Progenitor cell of endocrine pancreas (in vitro differentiated cells): ENCODE measurements at regions not wholly inside any gene's neighbourhood (a gene's known extent, or its start where the extent isn't known, plus 50 kb on each side); places are given as distances from the start of the nearest gene placed in this dataset.
A peak's percentile ranks its signal among the peaks of the same experiment; 100 is the strongest.

Experiments used
- DNase-seq: peaks from one replicate; pipeline ENCODE4 v3.0.0; 2021; ENCODE audit warnings: low spot score; ENCODE audit not compliant: unreplicated experiment
- H3K27ac Mint-ChIP-seq: 2 replicates; pipeline ENCODE4 v1.8.0; 2021; ENCODE audit warnings: mild to moderate bottlenecking, moderate library complexity, mixed read lengths
- H3K27me3 Mint-ChIP-seq: 2 replicates; pipeline ENCODE4 v1.8.0; 2021; ENCODE audit warnings: mixed read lengths
- H3K36me3 Mint-ChIP-seq: 2 replicates; pipeline ENCODE4 v1.8.0; 2022; ENCODE audit warnings: mixed read lengths; ENCODE audit not compliant: insufficient read depth
- H3K4me1 Mint-ChIP-seq: 2 replicates; pipeline ENCODE4 v1.8.0; 2021; ENCODE audit warnings: low read depth, mixed read lengths
- H3K4me3 Mint-ChIP-seq: 2 replicates; pipeline ENCODE4 v1.8.0; 2021; ENCODE audit warnings: low read depth, mild to moderate bottlenecking, moderate library complexity, mixed read lengths
- H3K9me3 Mint-ChIP-seq: 2 replicates; pipeline ENCODE4 v1.8.0; 2021; ENCODE audit warnings: low read depth, mixed read lengths
- TF ChIP-seq, protein P1 (sequence below): fragments of 200-600 bp; sonication (generic); IDR thresholded peaks from one replicate; pipeline ENCODE4 v1.5.0; 2021; ENCODE audit warnings: antibody characterized with exemption, mild to moderate bottlenecking; ENCODE audit not compliant: unreplicated experiment

DNA sequence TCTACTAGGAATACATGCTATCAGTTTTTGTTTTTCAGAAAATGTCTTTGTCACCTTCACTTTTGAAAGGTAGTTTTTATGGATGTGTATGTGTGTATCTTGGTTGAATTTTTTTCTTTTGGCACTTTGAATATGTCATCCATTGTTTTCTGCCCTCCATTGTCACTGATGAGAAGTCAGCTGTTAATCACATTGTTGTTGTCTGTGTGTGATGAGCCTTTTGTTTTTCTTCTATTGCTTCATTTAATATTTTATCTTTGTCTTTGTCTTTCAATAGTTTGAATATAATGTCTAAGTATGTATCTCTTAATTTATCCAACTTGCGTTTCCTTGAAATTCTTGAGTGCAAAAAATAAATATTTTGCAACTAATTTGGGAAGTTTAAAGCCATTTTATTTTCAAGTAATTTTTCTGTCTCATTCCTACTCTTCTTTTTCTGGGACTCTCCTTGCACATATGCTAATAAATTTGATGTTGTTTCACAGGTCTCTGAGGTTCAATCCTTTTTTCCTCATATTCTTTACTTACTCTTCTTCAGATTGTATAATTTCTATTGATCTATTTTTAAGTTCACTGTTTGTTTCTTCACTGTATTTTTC lies 546.9 kb upstream of the GHITM start:
- DNase-seq: no peak
- peaks cover 24% of the 10 kb centered on the region for H3K9me3 Mint-ChIP-seq
- TF ChIP-seq, protein P1, sequence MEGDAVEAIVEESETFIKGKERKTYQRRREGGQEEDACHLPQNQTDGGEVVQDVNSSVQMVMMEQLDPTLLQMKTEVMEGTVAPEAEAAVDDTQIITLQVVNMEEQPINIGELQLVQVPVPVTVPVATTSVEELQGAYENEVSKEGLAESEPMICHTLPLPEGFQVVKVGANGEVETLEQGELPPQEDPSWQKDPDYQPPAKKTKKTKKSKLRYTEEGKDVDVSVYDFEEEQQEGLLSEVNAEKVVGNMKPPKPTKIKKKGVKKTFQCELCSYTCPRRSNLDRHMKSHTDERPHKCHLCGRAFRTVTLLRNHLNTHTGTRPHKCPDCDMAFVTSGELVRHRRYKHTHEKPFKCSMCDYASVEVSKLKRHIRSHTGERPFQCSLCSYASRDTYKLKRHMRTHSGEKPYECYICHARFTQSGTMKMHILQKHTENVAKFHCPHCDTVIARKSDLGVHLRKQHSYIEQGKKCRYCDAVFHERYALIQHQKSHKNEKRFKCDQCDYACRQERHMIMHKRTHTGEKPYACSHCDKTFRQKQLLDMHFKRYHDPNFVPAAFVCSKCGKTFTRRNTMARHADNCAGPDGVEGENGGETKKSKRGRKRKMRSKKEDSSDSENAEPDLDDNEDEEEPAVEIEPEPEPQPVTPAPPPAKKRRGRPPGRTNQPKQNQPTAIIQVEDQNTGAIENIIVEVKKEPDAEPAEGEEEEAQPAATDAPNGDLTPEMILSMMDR: no peak
- H3K4me3 Mint-ChIP-seq: no peak overlapping the region
- no peaks in the 10 kb centered on the region for H3K4me1 Mint-ChIP-seq
- H3K36me3 Mint-ChIP-seq: no peaks in the 10 kb centered on the region
- no peak overlapping the region for H3K27ac Mint-ChIP-seq
- no peaks in the 10 kb centered on the region for H3K27me3 Mint-ChIP-seq

DNA sequence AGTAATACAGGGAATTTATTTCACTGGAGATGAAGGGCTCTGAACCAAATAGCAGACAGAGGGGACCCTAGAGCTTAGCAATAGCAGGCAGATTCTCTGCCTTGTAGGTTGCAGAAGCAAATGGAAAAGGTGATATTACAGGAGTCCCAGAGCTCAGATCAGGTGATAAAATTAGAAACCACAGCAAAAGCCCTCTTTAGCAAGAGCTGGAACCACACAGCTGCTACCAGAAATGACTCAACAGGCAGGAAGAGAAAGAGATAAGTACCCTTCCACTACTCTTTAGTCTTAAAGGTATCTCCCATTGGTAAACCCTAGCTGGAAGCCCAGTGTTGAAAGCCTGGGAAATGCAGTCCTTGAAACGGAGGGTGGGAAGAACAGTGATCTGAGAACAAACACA lies 535.6 kb upstream of the GHITM start:
- H3K4me1 Mint-ChIP-seq: peaks cover 11% of the 10 kb centered on the region
- no peak overlapping the region for H3K4me3 Mint-ChIP-seq
- H3K27me3 Mint-ChIP-seq: no peaks in the 10 kb centered on the region
- H3K9me3 Mint-ChIP-seq: peaks cover 3% of the 10 kb centered on the region
- H3K27ac Mint-ChIP-seq: no peak overlapping the region
- DNase-seq: no peak
- no peaks in the 10 kb centered on the region for H3K36me3 Mint-ChIP-seq
- TF ChIP-seq, protein P1: no peak

DNA sequence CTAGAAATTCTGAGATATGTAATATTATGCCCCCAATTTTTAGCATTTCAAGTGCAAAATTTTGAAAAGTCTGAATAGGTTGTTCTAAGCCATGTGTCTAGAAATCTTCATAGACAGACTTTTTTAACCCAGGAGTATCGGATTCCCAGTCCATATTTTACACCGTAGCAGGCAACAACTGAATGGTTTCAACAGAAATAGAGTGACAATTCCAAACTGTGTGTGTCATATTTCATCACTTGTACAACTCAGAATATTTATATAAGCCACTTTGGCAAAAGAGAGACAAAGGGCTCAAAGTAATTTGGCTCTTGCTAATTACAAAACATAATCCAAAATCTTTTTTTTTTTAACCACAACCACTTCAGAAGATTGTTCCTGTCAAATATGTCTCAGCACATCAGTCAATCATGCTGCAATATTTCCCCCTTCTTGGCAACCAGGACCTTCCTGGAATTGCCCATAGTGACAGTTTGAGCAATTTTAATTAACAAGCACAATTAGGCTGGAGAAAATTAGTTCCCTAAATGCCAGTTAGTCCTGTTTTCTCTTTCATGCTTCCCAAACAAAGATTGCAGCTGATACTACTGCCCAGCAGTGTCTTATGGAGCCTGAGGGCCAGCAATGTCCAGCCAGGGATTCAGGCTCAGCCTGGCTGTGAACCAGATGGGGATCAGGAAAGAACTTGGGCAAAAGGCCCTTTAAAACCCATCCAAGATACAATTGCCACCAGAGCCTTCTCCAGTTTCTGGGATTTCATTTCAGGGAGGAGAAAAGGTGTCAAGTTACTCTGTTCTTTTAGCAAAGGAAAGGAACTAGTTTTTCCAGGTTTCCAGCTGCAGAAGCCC lies 533.3 kb upstream of the GHITM start:
- H3K27me3 Mint-ChIP-seq: no peaks in the 10 kb centered on the region
- no peak for DNase-seq
- TF ChIP-seq, protein P1: no peak
- no peaks in the 10 kb centered on the region for H3K9me3 Mint-ChIP-seq
- H3K4me3 Mint-ChIP-seq: no peak overlapping the region
- H3K36me3 Mint-ChIP-seq: no peaks in the 10 kb centered on the region
- peaks cover 11% of the 10 kb centered on the region for H3K4me1 Mint-ChIP-seq
- no peak overlapping the region for H3K27ac Mint-ChIP-seq

DNA sequence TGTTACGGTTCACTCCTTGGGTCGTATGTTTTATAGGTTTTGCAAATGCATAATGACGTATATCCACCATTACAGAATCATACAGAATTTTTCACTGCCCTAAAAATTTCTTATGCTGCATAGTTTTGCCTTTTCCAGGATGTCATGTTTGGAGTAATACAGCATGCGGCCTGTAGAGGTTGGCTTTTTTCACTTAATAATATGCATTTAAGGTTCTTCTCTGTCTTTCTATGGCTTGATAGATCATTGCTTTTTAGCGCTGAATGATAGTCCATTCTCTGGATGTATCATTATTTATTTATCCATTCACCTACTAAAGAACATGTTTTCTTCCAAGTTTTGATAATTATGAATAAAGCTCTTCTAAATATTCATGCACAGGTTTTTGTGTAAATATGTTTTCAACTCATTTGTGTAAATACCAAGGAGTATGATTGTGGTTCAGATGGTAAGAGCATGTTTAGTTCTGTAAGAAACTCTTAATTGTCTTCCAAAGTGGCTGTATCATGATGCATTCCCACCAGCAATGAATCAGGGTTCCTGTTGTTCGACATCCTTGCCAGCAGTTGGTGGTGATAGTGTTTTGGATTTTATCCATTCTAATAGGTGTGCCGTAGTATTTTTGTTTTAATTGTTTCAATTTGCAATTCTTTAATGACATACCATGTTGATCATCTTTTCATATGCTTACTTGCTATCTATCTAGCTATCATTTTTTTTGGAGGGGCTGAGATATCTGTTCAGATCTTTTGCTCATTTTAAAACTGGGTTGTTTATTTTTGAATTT lies 531.2 kb upstream of the GHITM start:
- no peak for DNase-seq
- no peak overlapping the region for H3K27ac Mint-ChIP-seq
- H3K27me3 Mint-ChIP-seq: no peaks in the 10 kb centered on the region
- no peaks in the 10 kb centered on the region for H3K9me3 Mint-ChIP-seq
- H3K36me3 Mint-ChIP-seq: no peaks in the 10 kb centered on the region
- H3K4me1 Mint-ChIP-seq: peaks cover 16% of the 10 kb centered on the region
- TF ChIP-seq, protein P1: peak; percentile 21
- no peak overlapping the region for H3K4me3 Mint-ChIP-seq

DNA sequence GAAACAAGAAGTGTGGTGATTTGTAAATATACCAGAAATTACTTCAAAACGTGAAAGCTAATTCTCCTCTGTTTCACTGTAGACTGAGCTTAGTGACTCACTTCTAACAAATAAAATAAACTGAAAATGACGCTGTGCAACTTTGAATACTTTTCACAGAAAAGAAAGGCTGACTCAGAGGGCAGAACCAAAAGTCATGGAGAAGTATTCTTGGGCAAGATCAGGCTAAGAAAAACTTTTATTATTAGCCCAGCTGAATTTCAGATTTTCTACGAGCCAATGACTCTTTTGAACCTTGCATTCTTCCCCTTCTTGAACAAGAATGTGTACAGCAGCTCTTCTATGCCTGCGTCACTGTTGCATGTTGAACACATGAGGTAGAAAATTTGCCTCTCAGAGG lies 527.3 kb upstream of the GHITM start:
- no peak overlapping the region for H3K27ac Mint-ChIP-seq

More for the DNA sequence above, 527.3 kb upstream of the GHITM start:
- DNase-seq: no peak
- TF ChIP-seq, protein P1: no peak
- Mint-ChIP-seq H3K4me1 (peaks cover 8% of the 10 kb centered on the region), H3K4me3 (no peak overlapping the region), H3K27me3 (no peaks in the 10 kb centered on the region), H3K9me3 (no peaks in the 10 kb centered on the region), H3K36me3 (no peaks in the 10 kb centered on the region)
